Caco-2 (cell line): ENCODE measurements at regions not wholly inside any gene's neighbourhood (a gene's known extent, or its start where the extent isn't known, plus 50 kb on each side); places are given as distances from the start of the nearest gene placed in this dataset.

Source experiments
- BruUV-seq: library from RNA; stranded (reverse); fragments of 400-500 nt; replicated peaks from 2 replicates; lab custom pipeline; 2021; lab: Mats Ljungman, UMichigan
- CTCF ChIA-PET: fragments of 300-600 bp; sonication (Branson Sonifier 250); formaldehyde crosslinking; loops from one replicate; lab custom pipeline; 2022; ENCODE audit warnings: antibody characterized with exemption; lab: Charles Lee
- POLR2A ChIA-PET: fragments of 300-600 bp; sonication (Branson Sonifier 250); formaldehyde crosslinking; loops from one replicate; lab custom pipeline; 2022; ENCODE audit warnings: antibody characterized with exemption; lab: Charles Lee
- DNase-seq, 2 experiments: peaks; one replicate each; pipeline versions ENCODE4 v3.0.0 to v3.0.0-alpha.2; 2020 to 2022
- H3K27me3 ChIP-seq: replicated peaks from 2 replicates; pipeline ENCODE4 v1.6.0; 2011; ENCODE audit warnings: low read length; ENCODE audit not compliant: control insufficient read depth, insufficient read depth
- H3K36me3 ChIP-seq: 2 replicates; pipeline ENCODE4 v1.5.1; 2011; ENCODE audit warnings: low read length; ENCODE audit not compliant: control insufficient read depth, insufficient read depth
- H3K4me1 ChIP-seq: fragments of 250-450 bp; sonication (Bioruptor Pico); 2 replicates; pipeline ENCODE4 v1.5.1; 2020; ENCODE audit warnings: mild to moderate bottlenecking
- H3K4me3 ChIP-seq: 2 replicates; pipeline ENCODE4 v1.5.1; 2011; ENCODE audit warnings: low read depth, mild to moderate bottlenecking, control low read depth, low read length
- H3K9me3 ChIP-seq: fragments of 250-450 bp; sonication (Bioruptor Pico); 2 replicates; pipeline ENCODE4 v1.5.1; 2020; ENCODE audit warnings: mild to moderate bottlenecking, moderate library complexity
- H3K27ac Mint-ChIP-seq: one replicate; pipeline ENCODE4 v1.8.0; 2022; ENCODE audit warnings: mixed read lengths; ENCODE audit not compliant: unreplicated experiment
- H3K27me3 Mint-ChIP-seq: one replicate; pipeline ENCODE4 v1.8.0; 2022; ENCODE audit warnings: mixed read lengths; ENCODE audit not compliant: insufficient read depth, unreplicated experiment
- H3K36me3 Mint-ChIP-seq: one replicate; pipeline ENCODE4 v1.8.0; 2022; ENCODE audit warnings: mild to moderate bottlenecking, mixed read lengths; ENCODE audit not compliant: insufficient read depth, unreplicated experiment
- H3K4me1 Mint-ChIP-seq: one replicate; pipeline ENCODE4 v1.8.0; 2022; ENCODE audit warnings: low read depth, mixed read lengths; ENCODE audit not compliant: unreplicated experiment
- H3K4me3 Mint-ChIP-seq: one replicate; pipeline ENCODE4 v1.8.0; 2022; ENCODE audit warnings: mild to moderate bottlenecking, moderate library complexity, mixed read lengths; ENCODE audit not compliant: unreplicated experiment
- H3K9me3 Mint-ChIP-seq: one replicate; pipeline ENCODE4 v1.8.0; 2022; ENCODE audit warnings: mixed read lengths; ENCODE audit not compliant: unreplicated experiment
- CTCF ChIP-seq, 2 experiments: fragments of 200-600 bp in 1 of 2; IDR thresholded peaks; 1 replicate in 1 of 2; 2 replicates in 1 of 2; pipeline versions ENCODE4 v1.5.1 to v1.8.0; 2011 to 2022; ENCODE audit warnings: antibody characterized with exemption in 1 of 2, control low read depth in 1 of 2, inconsistent platforms in 1 of 2, low read depth in 1 of 2, low read length in 1 of 2, mild to moderate bottlenecking in 1 of 2, moderate library complexity in 1 of 2; ENCODE audit not compliant: insufficient read depth in 1 of 2, severe bottlenecking in 1 of 2, unreplicated experiment in 1 of 2
- intact Hi-C: fragments of 100-400 bp; cut with micrococcal nuclease; formaldehyde crosslinking; loops from one replicate; pipeline ENCODE4 v1.10.0; 2022; ENCODE audit not compliant: unreplicated experiment

- H3K4me1 ChIP-seq, result no peaks in the 10 kb centered on the region
- H3K36me3 ChIP-seq, result no peaks in the 10 kb centered on the region
- ChIA-PET CTCF (no interaction called here), POLR2A (no interaction called here)
- no peak overlapping the region for H3K4me3 ChIP-seq
- H3K9me3 ChIP-seq, result no peaks in the 10 kb centered on the region
- intact Hi-C loops, result no loop called here
- no TSS peak for BruUV-seq
- no peak for TF ChIP-seq CTCF (IDR thresholded peaks at IDR 0.05; ENCODE audit: insufficient read depth in 1 of 2, low read depth in 1 of 2, low read length in 1 of 2, severe bottlenecking in 1 of 2, unreplicated experiment in 1 of 2)
- H3K9me3 Mint-ChIP-seq, result no peaks in the 10 kb centered on the region
- H3K4me1 Mint-ChIP-seq, result no peaks in the 10 kb centered on the region
- peaks cover 3% of the 10 kb centered on the region for H3K27me3 Mint-ChIP-seq
- H3K36me3 Mint-ChIP-seq, result no peaks in the 10 kb centered on the region
- H3K4me3 Mint-ChIP-seq, result no peak overlapping the region
- H3K27me3 ChIP-seq, result no peaks in the 10 kb centered on the region
- DNase-seq, result no peak
- H3K27ac Mint-ChIP-seq, result no peak overlapping the region
Measured at GRCh38 chr18:72948439-72948838, 80.7 kb upstream of the NETO1 start.

GRCh38 chr18:72942766-72943165, 75.0 kb upstream of the NETO1 start:
- H3K9me3 Mint-ChIP-seq, result no peaks in the 10 kb centered on the region
- TF ChIP-seq CTCF (IDR thresholded peaks at IDR 0.05; ENCODE audit: insufficient read depth in 1 of 2, low read depth in 1 of 2, low read length in 1 of 2, severe bottlenecking in 1 of 2, unreplicated experiment in 1 of 2), result no peak
- no peaks in the 10 kb centered on the region for H3K4me1 Mint-ChIP-seq
- Histone ChIP-seq H3K4me1 (no peaks in the 10 kb centered on the region), H3K9me3 (no peaks in the 10 kb centered on the region), H3K36me3 (no peaks in the 10 kb centered on the region), H3K27me3 (no peaks in the 10 kb centered on the region), H3K4me3 (no peak overlapping the region)
- ChIA-PET POLR2A (no interaction called here), CTCF (no interaction called here)
- no peak overlapping the region for H3K27ac Mint-ChIP-seq
- intact Hi-C loops, result no loop called here
- no peak for DNase-seq
- BruUV-seq, result no TSS peak
- H3K4me3 Mint-ChIP-seq, result no peak overlapping the region
- no peaks in the 10 kb centered on the region for H3K36me3 Mint-ChIP-seq
- peaks cover 3% of the 10 kb centered on the region for H3K27me3 Mint-ChIP-seq

- no peaks in the 10 kb centered on the region for H3K9me3 ChIP-seq
- POLR2A ChIA-PET, result no interaction called here
- Mint-ChIP-seq H3K27ac (no peak overlapping the region), H3K27me3 (peaks cover 3% of the 10 kb centered on the region), H3K4me1 (no peaks in the 10 kb centered on the region), H3K4me3 (no peak overlapping the region), H3K9me3 (no peaks in the 10 kb centered on the region), H3K36me3 (no peaks in the 10 kb centered on the region)
- H3K4me1 ChIP-seq, result no peaks in the 10 kb centered on the region
- no peak for TF ChIP-seq CTCF (IDR thresholded peaks at IDR 0.05; ENCODE audit: insufficient read depth in 1 of 2, low read depth in 1 of 2, low read length in 1 of 2, severe bottlenecking in 1 of 2, unreplicated experiment in 1 of 2)
- CTCF ChIA-PET, result no interaction called here
- no peak overlapping the region for H3K4me3 ChIP-seq
- no peaks in the 10 kb centered on the region for H3K27me3 ChIP-seq
- no peaks in the 10 kb centered on the region for H3K36me3 ChIP-seq
- intact Hi-C loops, result no loop called here
- DNase-seq, result no peak
- BruUV-seq, result no TSS peak
Measured at GRCh38 chr18:72940986-72941385, 73.2 kb upstream of the NETO1 start.
